ENCODE measurements at regions not wholly inside any gene's neighbourhood (a gene's known extent, or its start where the extent isn't known, plus 50 kb on each side); places are given as distances from the start of the nearest gene placed in this dataset.

- TF ChIP-seq POLR2A (IDR thresholded peaks at IDR 0.05), result no peak
- TF ChIP-seq, protein P1, sequence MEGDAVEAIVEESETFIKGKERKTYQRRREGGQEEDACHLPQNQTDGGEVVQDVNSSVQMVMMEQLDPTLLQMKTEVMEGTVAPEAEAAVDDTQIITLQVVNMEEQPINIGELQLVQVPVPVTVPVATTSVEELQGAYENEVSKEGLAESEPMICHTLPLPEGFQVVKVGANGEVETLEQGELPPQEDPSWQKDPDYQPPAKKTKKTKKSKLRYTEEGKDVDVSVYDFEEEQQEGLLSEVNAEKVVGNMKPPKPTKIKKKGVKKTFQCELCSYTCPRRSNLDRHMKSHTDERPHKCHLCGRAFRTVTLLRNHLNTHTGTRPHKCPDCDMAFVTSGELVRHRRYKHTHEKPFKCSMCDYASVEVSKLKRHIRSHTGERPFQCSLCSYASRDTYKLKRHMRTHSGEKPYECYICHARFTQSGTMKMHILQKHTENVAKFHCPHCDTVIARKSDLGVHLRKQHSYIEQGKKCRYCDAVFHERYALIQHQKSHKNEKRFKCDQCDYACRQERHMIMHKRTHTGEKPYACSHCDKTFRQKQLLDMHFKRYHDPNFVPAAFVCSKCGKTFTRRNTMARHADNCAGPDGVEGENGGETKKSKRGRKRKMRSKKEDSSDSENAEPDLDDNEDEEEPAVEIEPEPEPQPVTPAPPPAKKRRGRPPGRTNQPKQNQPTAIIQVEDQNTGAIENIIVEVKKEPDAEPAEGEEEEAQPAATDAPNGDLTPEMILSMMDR (IDR thresholded peaks at IDR 0.05), result no peak
Observed at GRCh38 chr5:131042021-131042789, 122.9 kb downstream of the HINT1 start.
